Panc1 (cell line): ENCODE measurements at regions not wholly inside any gene's neighbourhood (a gene's known extent, or its start where the extent isn't known, plus 50 kb on each side); places are given as distances from the start of the nearest gene placed in this dataset.

Experiments used
- ATAC-seq: fragments of 200-7000 bp; cut with Tn5 transposase; 2 replicates; pipeline ENCODE4 v1.9.1; 2020; ENCODE audit warnings: mild to moderate bottlenecking, moderate library complexity
- BruUV-seq: library from RNA; stranded (reverse); fragments of 400-500 nt; replicated peaks from 2 replicates; lab custom pipeline; 2021; lab: Mats Ljungman, UMichigan
- CTCF ChIA-PET: fragments of 300-600 bp; sonication (Branson Sonifier 250); formaldehyde crosslinking; loops from one replicate; lab custom pipeline; 2022; ENCODE audit warnings: antibody characterized with exemption; lab: Charles Lee
- POLR2A ChIA-PET: fragments of 300-600 bp; sonication (Branson Sonifier 250); formaldehyde crosslinking; loops from one replicate; lab custom pipeline; 2022; ENCODE audit warnings: antibody characterized with exemption; lab: Charles Lee
- DNase-seq: peaks from one replicate; pipeline ENCODE4 v3.0.0-alpha.2; 2010; ENCODE audit warnings: low read depth, low spot score
- H3K27ac ChIP-seq: 2 replicates; pipeline ENCODE4 v1.5.1; 2011; ENCODE audit warnings: mild to moderate bottlenecking, low read length, inconsistent platforms
- H3K27me3 ChIP-seq: fragments of 200-500 bp; sonication (Bioruptor generic); 2 replicates; pipeline ENCODE4 v1.6.0; 2014; ENCODE audit warnings: low read length, inconsistent platforms; ENCODE audit not compliant: control insufficient read depth, insufficient read depth
- H3K36me3 ChIP-seq: fragments of 200-500 bp; sonication (Bioruptor generic); 2 replicates; pipeline ENCODE4 v1.5.1; 2014; ENCODE audit warnings: inconsistent platforms, mild to moderate bottlenecking, low read length, moderate library complexity; ENCODE audit not compliant: control insufficient read depth, insufficient read depth
- H3K4me1 ChIP-seq: 2 replicates; pipeline ENCODE4 v1.5.1; 2011; ENCODE audit warnings: inconsistent platforms, mild to moderate bottlenecking, low read length, moderate library complexity; ENCODE audit not compliant: control insufficient read depth, insufficient read depth
- H3K4me3 ChIP-seq, 2 experiments: 2 replicates each; pipeline ENCODE4 v1.5.1; 2011 to 2012; ENCODE audit warnings: low read depth in 2 of 2, low read length in 2 of 2, mild to moderate bottlenecking in 2 of 2, inconsistent platforms in 1 of 2, moderate library complexity in 1 of 2
- H3K9me3 ChIP-seq: fragments of 200-500 bp; sonication (Bioruptor generic); 2 replicates; pipeline ENCODE4 v1.5.1; 2014; ENCODE audit warnings: low read depth, mild to moderate bottlenecking, inconsistent platforms, low read length, moderate library complexity; ENCODE audit not compliant: control insufficient read depth, insufficient read depth
- CTCF ChIP-seq: fragments of 450-650 bp; IDR thresholded peaks from 2 replicates; pipeline ENCODE4 v1.5.1; 2017; ENCODE audit warnings: mild to moderate bottlenecking
- POLR2AphosphoS5 ChIP-seq: IDR thresholded peaks from 2 replicates; pipeline ENCODE4 v1.6.1; 2012; ENCODE audit warnings: mild to moderate bottlenecking, low read depth, low read length, moderate library complexity
- REST ChIP-seq, 2 experiments: IDR thresholded peaks; 2 replicates each; pipeline ENCODE4 v1.6.1; 2011 to 2012; ENCODE audit warnings: low read depth in 2 of 2, control low read depth in 1 of 2, low read length in 1 of 2, mild to moderate bottlenecking in 1 of 2, moderate library complexity in 1 of 2; ENCODE audit not compliant: insufficient read depth in 1 of 2
- SIN3A ChIP-seq: IDR thresholded peaks from 2 replicates; pipeline ENCODE4 v1.6.1; 2012; ENCODE audit warnings: low read depth, mild to moderate bottlenecking, low read length, moderate library complexity, borderline replicate concordance; ENCODE audit not compliant: insufficient read depth
- TCF7L2 ChIP-seq: IDR thresholded peaks from 2 replicates; pipeline ENCODE4 v1.6.1; 2011; ENCODE audit warnings: mild to moderate bottlenecking, low read depth, low read length, inconsistent platforms
- in situ Hi-C: cut with HindIII; loops from 2 replicates; pipeline ENCODE4 v1.10.0; 2016; ENCODE audit warnings: low sequenced_read_pairs, low pct_unique_long_range_greater_than_20kb
- intact Hi-C: fragments of 100-400 bp; cut with micrococcal nuclease; formaldehyde crosslinking; loops from one replicate; pipeline ENCODE4 v1.10.0; 2022; ENCODE audit not compliant: unreplicated experiment

- POLR2A ChIA-PET = no interaction called here
- Histone ChIP-seq H3K4me1 (peaks cover 7% of the 10 kb centered on the region; the same call in 1 of the 2 replicates), H3K4me3 (no peak overlapping the region), H3K27ac (no peak overlapping the region), H3K36me3 (no peaks in the 10 kb centered on the region), H3K9me3 (no peaks in the 10 kb centered on the region), H3K27me3 (no peaks in the 10 kb centered on the region)
- in situ Hi-C loops (no loop called here), intact Hi-C loops (no loop called here)
- DNase-seq = no peak
- ATAC-seq = no peak
- TF ChIP-seq TCF7L2 (no peak), CTCF (no peak), SIN3A (no peak), POLR2AphosphoS5 (no peak), REST (IDR thresholded peaks at IDR 0.05; ENCODE audit: insufficient read depth in 1 of 2, low read depth in 2 of 2, low read length in 1 of 2) (no peak)
- BruUV-seq = no TSS peak
- CTCF ChIA-PET = no interaction called here
These were observed 139.4 kb upstream of the PFN2 start for GRCh38 chr3:150110097-150110496.

GRCh38 chr3:150107429-150108175 lies 136.9 kb upstream of the PFN2 start:
- CTCF ChIA-PET = interaction anchor here (0.7 kb wide), 1 partner anchor 126 kb away, joined by 3 read pairs; no protein-coding TSS in a partner anchor
- intact Hi-C loops = no loop called here

More at GRCh38 chr3:150107429-150108175, 136.9 kb upstream of the PFN2 start:
- peaks cover 7% of the 10 kb centered on the region; the same call in 1 of the 2 replicates for H3K4me1 ChIP-seq
- POLR2A ChIA-PET = no interaction called here
- in situ Hi-C loops = no loop called here
- H3K27me3 ChIP-seq = no peaks in the 10 kb centered on the region
- ATAC-seq = peak; percentile 70
- no peak for DNase-seq
- BruUV-seq = no TSS peak
- H3K36me3 ChIP-seq = no peaks in the 10 kb centered on the region
- H3K9me3 ChIP-seq = no peaks in the 10 kb centered on the region
- no peak overlapping the region for H3K4me3 ChIP-seq
- H3K27ac ChIP-seq = no peak overlapping the region
- no peak for TF ChIP-seq REST (IDR thresholded peaks at IDR 0.05; ENCODE audit: insufficient read depth in 1 of 2, low read depth in 2 of 2, low read length in 1 of 2)
- no peak for TF ChIP-seq CTCF
- TF ChIP-seq POLR2AphosphoS5 = no peak
- TF ChIP-seq TCF7L2 = no peak
- TF ChIP-seq SIN3A = no peak
